ENCODE measurements at regions not wholly inside any gene's neighbourhood (a gene's known extent, or its start where the extent isn't known, plus 50 kb on each side); places are given as distances from the start of the nearest gene placed in this dataset.

DNA sequence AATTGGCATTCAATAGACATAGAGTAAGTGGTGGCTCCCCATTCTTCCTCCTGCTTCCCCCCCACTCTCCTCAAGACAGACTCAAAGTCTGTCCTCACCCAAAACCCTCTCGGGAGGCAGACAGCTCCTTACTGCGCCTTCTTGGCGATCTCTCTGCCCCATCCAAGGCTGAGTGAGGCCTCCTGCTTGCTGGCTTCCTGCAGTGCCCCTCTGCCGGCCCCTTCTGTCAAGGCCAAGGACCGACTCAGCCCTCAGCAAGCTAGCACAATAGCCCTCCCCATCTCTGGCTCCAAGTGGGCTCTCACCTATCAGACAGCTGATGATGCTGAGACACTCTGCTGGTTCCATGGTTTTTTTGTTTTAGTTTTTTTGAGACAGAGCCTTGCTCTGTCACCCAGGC, 62.5 kb upstream of the DLK1 start:
- no peaks in the 10 kb centered on the region for H3K9me3 Mint-ChIP-seq
- H3K4me1 Mint-ChIP-seq (ENCODE audit: low read depth), result peaks cover 5% of the 10 kb centered on the region
- H3K27me3 Mint-ChIP-seq (ENCODE audit: low read depth), result peaks cover 7% of the 10 kb centered on the region
- H3K36me3 Mint-ChIP-seq (ENCODE audit: low read depth), result no peaks in the 10 kb centered on the region
- H3K27ac Mint-ChIP-seq, result no peak overlapping the region
- no peak overlapping the region for H3K4me3 Mint-ChIP-seq
- no peak for DNase-seq (ENCODE audit: low spot score)

- Mint-ChIP-seq H3K9me3 (no peaks in the 10 kb centered on the region), H3K27me3 (ENCODE audit: low read depth) (peaks cover 11% of the 10 kb centered on the region)
- no peak for DNase-seq (ENCODE audit: low spot score)
Measured at GRCh38 chr14:100664841-100665510, 61.7 kb upstream of the DLK1 start.

DNA sequence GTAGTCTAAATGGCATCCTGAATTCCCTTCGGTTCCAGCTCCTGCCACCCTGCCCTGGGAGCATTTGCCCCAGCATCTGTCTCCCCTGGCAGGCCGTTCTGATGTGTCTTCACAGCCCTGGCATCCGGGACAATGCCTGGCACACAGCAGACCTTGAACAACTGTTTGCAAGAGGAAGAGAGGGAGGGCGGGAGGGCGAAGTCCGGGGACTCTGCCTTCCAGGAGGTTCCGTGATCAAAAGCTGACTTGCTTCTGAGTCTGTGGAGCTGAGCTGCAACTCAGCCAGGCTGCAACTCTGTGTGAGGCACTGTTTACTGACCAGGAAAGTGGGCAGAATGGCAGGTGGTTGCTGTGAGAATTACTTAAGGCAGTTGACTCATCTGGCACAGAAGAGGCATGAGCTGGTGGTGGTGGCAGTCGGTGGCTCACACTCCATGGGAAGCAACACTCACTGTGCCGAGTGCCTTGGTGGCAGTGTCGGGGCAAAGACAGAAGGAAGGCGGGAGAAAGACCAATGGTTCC, 61.1 kb upstream of the DLK1 start:
- no peak for DNase-seq (ENCODE audit: low spot score)
- H3K27me3 Mint-ChIP-seq (ENCODE audit: low read depth), result peaks cover 12% of the 10 kb centered on the region
- H3K4me3 Mint-ChIP-seq, result no peak overlapping the region
- peaks cover 5% of the 10 kb centered on the region for H3K4me1 Mint-ChIP-seq (ENCODE audit: low read depth)
- H3K9me3 Mint-ChIP-seq, result no peaks in the 10 kb centered on the region
- no peak overlapping the region for H3K27ac Mint-ChIP-seq
- no peaks in the 10 kb centered on the region for H3K36me3 Mint-ChIP-seq (ENCODE audit: low read depth)

More at GRCh38 chr14:100664841-100665510, 61.7 kb upstream of the DLK1 start:
- Mint-ChIP-seq H3K36me3 (ENCODE audit: low read depth) (no peaks in the 10 kb centered on the region), H3K4me3 (no peak overlapping the region), H3K27ac (no peak overlapping the region), H3K4me1 (ENCODE audit: low read depth) (peaks cover 5% of the 10 kb centered on the region)

DNA sequence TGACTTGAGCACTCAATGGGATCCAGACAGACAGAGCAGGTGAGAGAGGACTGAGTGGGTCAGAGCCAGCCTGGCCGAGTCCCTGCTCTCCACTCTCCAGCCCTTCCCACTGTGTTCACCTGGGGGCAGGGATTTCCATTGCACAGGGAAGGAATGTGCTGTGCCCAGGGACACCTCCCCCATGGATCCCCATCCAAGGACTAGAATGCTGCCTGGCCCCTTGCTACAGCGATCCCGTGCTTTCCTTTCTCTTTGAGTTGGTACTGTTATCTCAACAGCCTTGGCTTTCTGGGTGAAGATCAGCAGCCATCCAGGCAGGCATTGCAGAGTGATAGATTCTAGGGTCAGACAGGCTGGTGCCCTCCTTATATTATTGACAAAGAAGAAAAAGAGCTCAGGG, 60.3 kb upstream of the DLK1 start:
- H3K27me3 Mint-ChIP-seq (ENCODE audit: low read depth), result peaks cover 18% of the 10 kb centered on the region
- H3K4me1 Mint-ChIP-seq (ENCODE audit: low read depth), result peaks cover 5% of the 10 kb centered on the region
- no peak overlapping the region for H3K4me3 Mint-ChIP-seq
- DNase-seq (ENCODE audit: low spot score), result no peak
- H3K9me3 Mint-ChIP-seq, result no peaks in the 10 kb centered on the region
- no peaks in the 10 kb centered on the region for H3K36me3 Mint-ChIP-seq (ENCODE audit: low read depth)
- H3K27ac Mint-ChIP-seq, result no peak overlapping the region

GRCh38 chr14:100666851-100667250, 59.8 kb upstream of the DLK1 start:
- H3K9me3 Mint-ChIP-seq, result no peaks in the 10 kb centered on the region
- peaks cover 5% of the 10 kb centered on the region for H3K4me1 Mint-ChIP-seq (ENCODE audit: low read depth)
- no peak for DNase-seq (ENCODE audit: low spot score)
- peaks cover 21% of the 10 kb centered on the region for H3K27me3 Mint-ChIP-seq (ENCODE audit: low read depth)
- no peak overlapping the region for H3K27ac Mint-ChIP-seq
- no peak overlapping the region for H3K4me3 Mint-ChIP-seq
- no peaks in the 10 kb centered on the region for H3K36me3 Mint-ChIP-seq (ENCODE audit: low read depth)

GRCh38 chr14:100667656-100668055, 59.0 kb upstream of the DLK1 start:
- H3K4me3 Mint-ChIP-seq, result no peak overlapping the region
- H3K4me1 Mint-ChIP-seq (ENCODE audit: low read depth), result peaks cover 5% of the 10 kb centered on the region
- H3K27ac Mint-ChIP-seq, result no peak overlapping the region

GRCh38 chr14:100668352-100668751, 58.3 kb upstream of the DLK1 start:
- H3K4me3 Mint-ChIP-seq, result no peak overlapping the region
- peaks cover 31% of the 10 kb centered on the region for H3K27me3 Mint-ChIP-seq (ENCODE audit: low read depth)
- no peaks in the 10 kb centered on the region for H3K9me3 Mint-ChIP-seq
- no peaks in the 10 kb centered on the region for H3K4me1 Mint-ChIP-seq (ENCODE audit: low read depth)
- DNase-seq (ENCODE audit: low spot score), result no peak
- H3K27ac Mint-ChIP-seq, result no peak overlapping the region
- H3K36me3 Mint-ChIP-seq (ENCODE audit: low read depth), result no peaks in the 10 kb centered on the region

More at GRCh38 chr14:100667656-100668055, 59.0 kb upstream of the DLK1 start:
- DNase-seq (ENCODE audit: low spot score), result no peak
- H3K36me3 Mint-ChIP-seq (ENCODE audit: low read depth), result no peaks in the 10 kb centered on the region
- no peaks in the 10 kb centered on the region for H3K9me3 Mint-ChIP-seq
- peaks cover 24% of the 10 kb centered on the region for H3K27me3 Mint-ChIP-seq (ENCODE audit: low read depth)

GRCh38 chr14:100669011-100669412, 57.7 kb upstream of the DLK1 start:
- no peaks in the 10 kb centered on the region for H3K9me3 Mint-ChIP-seq
- no peak overlapping the region for H3K27ac Mint-ChIP-seq
- DNase-seq (ENCODE audit: low spot score), result no peak
- H3K27me3 Mint-ChIP-seq (ENCODE audit: low read depth), result peaks cover 37% of the 10 kb centered on the region
- H3K4me1 Mint-ChIP-seq (ENCODE audit: low read depth), result no peaks in the 10 kb centered on the region
- H3K4me3 Mint-ChIP-seq, result no peak overlapping the region
- H3K36me3 Mint-ChIP-seq (ENCODE audit: low read depth), result no peaks in the 10 kb centered on the region

DNA sequence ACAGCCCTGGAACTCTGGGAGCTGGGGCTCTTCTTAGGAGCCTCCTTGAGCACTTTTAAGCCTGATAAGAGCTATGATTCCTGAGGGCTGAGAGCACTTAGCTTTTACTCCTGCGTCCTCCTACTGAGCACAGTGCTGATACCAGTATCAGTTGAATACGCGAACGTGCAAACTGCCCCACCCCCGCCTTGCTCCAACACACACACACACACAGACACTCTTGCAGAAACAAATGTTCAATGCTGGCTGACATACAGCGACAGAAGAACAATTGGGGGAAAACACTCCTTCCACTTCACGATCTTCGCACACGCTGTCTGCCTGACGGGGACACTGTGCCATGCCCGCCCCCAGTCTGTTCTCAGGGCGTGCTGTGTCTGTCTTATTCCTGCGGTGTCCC, 57.2 kb upstream of the DLK1 start:
- no peaks in the 10 kb centered on the region for H3K4me1 Mint-ChIP-seq (ENCODE audit: low read depth)
- H3K36me3 Mint-ChIP-seq (ENCODE audit: low read depth), result no peaks in the 10 kb centered on the region
- H3K27me3 Mint-ChIP-seq (ENCODE audit: low read depth), result peaks cover 39% of the 10 kb centered on the region
- H3K27ac Mint-ChIP-seq, result no peak overlapping the region
- H3K4me3 Mint-ChIP-seq, result no peak overlapping the region
- H3K9me3 Mint-ChIP-seq, result no peaks in the 10 kb centered on the region
- no peak for DNase-seq (ENCODE audit: low spot score)

DNA sequence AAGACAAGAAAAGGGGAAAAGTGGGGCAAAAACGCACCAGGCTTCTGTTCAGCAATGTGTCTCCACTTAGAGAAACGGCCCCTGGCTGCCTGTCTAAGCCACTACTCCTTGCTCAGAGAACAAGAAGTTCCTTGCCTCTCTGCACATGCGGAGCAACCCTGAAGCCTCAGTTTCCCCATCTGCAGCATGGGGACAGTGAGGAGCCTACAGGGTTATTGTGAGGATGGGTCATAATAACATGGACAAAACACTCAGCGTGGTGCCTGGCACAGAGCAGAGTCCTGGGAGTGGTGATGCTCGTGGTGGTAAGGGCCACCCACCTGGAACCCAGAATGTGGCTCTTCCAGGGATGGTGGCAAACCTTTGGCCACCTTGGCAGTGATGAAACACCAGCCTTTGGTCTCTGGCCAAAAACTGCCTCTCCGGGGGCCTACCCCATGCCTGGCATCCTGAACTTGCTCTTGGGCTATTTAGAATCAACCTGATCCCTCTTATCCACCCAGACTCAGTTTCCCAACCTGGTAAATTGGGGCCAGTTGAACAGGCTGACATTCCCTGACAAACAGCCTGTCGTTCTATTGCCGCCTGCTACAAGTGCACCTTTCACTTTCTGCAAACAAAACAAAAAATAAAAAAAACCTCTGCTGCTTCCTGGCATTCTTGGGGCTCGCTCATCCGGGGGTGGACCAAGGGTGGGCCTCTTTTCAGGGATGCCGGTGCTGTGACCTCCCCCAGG, 56.5 kb upstream of the DLK1 start:
- no peaks in the 10 kb centered on the region for H3K9me3 Mint-ChIP-seq
- no peaks in the 10 kb centered on the region for H3K36me3 Mint-ChIP-seq (ENCODE audit: low read depth)
- H3K4me1 Mint-ChIP-seq (ENCODE audit: low read depth), result no peaks in the 10 kb centered on the region
- peaks cover 42% of the 10 kb centered on the region for H3K27me3 Mint-ChIP-seq (ENCODE audit: low read depth)
- no peak for DNase-seq (ENCODE audit: low spot score)
- H3K27ac Mint-ChIP-seq, result no peak overlapping the region
- no peak overlapping the region for H3K4me3 Mint-ChIP-seq

DNA sequence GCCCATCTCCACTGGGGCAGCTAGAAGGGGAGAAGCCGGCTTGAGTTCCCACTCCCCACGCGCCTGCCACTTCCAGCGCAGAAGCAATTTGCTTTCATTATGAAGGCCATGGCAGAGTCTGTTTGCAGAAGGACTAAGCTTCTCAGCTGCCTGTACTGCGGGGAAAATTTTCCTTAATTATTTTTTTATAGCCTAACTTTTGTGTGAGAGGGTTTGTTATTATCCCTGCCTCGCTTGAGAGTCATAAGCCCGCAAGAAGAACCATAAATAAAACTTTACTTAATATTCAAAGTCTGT, 56.0 kb upstream of the DLK1 start:
- H3K27me3 Mint-ChIP-seq (ENCODE audit: low read depth), result peaks cover 42% of the 10 kb centered on the region
- no peaks in the 10 kb centered on the region for H3K36me3 Mint-ChIP-seq (ENCODE audit: low read depth)
- DNase-seq (ENCODE audit: low spot score), result no peak
- no peaks in the 10 kb centered on the region for H3K9me3 Mint-ChIP-seq
- no peaks in the 10 kb centered on the region for H3K4me1 Mint-ChIP-seq (ENCODE audit: low read depth)
- no peak overlapping the region for H3K4me3 Mint-ChIP-seq
- H3K27ac Mint-ChIP-seq, result no peak overlapping the region

DNA sequence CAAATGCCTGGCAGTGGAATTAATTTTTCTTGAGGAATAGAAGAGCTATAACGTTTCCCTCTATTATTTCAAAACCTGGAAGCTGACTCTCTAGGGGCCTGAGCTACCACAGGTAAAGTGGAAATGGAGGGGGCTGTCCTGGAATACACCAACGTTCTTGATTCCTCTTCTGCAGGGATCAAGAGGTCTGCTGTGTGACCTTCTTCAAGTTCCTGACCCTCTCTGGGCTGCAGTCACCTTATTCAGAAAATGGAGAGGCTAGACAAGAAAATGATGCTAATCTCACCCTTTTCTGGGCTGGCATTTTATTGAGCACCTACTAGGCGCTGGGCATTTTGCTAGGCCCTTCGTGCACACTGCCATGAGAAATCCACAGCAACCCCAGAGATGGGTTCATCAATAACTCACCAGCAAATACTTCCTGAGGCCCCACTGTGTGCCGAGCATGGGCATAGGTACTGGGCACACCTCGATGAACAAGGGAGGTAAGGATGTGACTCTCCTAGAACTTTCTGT, 55.2 kb upstream of the DLK1 start:
- H3K4me3 Mint-ChIP-seq, result no peak overlapping the region
- no peak overlapping the region for H3K27ac Mint-ChIP-seq
- no peaks in the 10 kb centered on the region for H3K9me3 Mint-ChIP-seq
- H3K36me3 Mint-ChIP-seq (ENCODE audit: low read depth), result no peaks in the 10 kb centered on the region
- H3K27me3 Mint-ChIP-seq (ENCODE audit: low read depth), result peaks cover 42% of the 10 kb centered on the region
- no peak for DNase-seq (ENCODE audit: low spot score)
- no peaks in the 10 kb centered on the region for H3K4me1 Mint-ChIP-seq (ENCODE audit: low read depth)

- Mint-ChIP-seq H3K27me3 (ENCODE audit: low read depth) (peaks cover 40% of the 10 kb centered on the region), H3K4me1 (ENCODE audit: low read depth) (no peaks in the 10 kb centered on the region), H3K36me3 (ENCODE audit: low read depth) (no peaks in the 10 kb centered on the region), H3K4me3 (no peak overlapping the region), H3K27ac (no peak overlapping the region), H3K9me3 (no peaks in the 10 kb centered on the region)
- DNase-seq (ENCODE audit: low spot score), result no peak
Measured at GRCh38 chr14:100671906-100672305, 54.8 kb upstream of the DLK1 start.

DNA sequence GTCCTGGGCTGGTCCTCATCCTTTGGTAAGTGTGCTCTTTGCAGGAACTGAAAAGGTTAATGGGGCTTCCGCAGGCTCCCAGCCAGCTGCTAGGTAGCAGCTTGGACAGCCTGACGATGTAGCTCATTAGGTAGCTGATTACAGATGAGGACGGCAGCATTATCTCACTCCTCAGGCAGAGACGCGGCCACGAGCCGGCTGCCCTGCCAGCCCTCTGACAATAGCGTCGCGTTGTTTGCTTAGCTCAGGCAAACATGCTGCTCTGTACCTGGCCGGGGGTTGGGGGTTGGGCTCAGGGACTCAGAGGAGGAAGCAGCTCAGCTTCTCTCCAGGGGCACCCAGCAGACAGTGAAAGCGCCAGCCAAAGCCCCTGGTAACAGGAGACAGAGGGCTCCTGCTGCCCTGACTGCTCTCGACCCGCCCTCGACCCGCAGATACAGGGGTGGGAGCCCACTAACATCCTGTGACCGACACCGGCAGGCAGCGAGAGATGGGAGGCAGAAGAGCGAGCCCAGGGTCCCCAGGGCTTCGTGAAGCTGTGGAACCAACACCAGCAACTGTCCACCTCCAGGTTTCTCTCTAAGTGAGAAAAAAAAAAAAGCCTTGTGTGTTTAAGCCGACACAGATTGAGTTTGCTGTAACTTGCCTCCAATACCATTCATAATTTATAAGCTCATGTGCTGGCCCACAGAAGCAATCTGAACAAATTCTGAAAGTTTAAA, 53.4 kb upstream of the DLK1 start:
- Mint-ChIP-seq H3K27ac (no peak overlapping the region), H3K4me3 (no peak overlapping the region), H3K4me1 (ENCODE audit: low read depth) (no peaks in the 10 kb centered on the region), H3K36me3 (ENCODE audit: low read depth) (no peaks in the 10 kb centered on the region), H3K9me3 (no peaks in the 10 kb centered on the region), H3K27me3 (ENCODE audit: low read depth) (peaks cover 40% of the 10 kb centered on the region)
- DNase-seq (ENCODE audit: low spot score), result no peak
